ENCODE measurements at regions not wholly inside any gene's neighbourhood (a gene's known extent, or its start where the extent isn't known, plus 50 kb on each side); places are given as distances from the start of the nearest gene placed in this dataset.

DNA sequence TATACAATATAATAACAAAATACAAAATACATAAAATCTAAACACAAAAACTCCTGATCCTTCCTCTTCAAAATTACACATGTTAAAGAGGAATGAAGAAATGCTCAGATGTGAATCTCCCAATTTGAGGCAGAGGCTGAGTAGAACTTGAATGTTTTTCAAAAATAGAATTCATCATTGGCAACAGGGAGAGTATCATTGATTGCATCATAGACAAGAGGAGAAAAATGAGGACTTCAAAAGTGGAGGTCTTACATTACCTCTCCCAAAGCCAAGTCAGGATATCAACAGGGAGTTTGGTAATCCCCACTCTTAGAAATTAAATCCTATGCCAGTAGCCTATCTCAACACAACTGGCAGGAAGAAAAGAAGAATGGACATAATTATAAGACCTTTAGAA, 2023.9 kb upstream of the CELF4 start:
- Histone ChIP-seq H3K4me1 (ENCODE audit: insufficient read depth) (peaks cover 34% of the 10 kb centered on the region), H3K4me3 (no peak overlapping the region), H2AFZ (no peak overlapping the region), H3K9me2 (ENCODE audit: insufficient read depth) (peaks cover 4% of the 10 kb centered on the region; the same call in 1 of the 2 replicates), H3K36me3 (ENCODE audit: insufficient read depth) (no peaks in the 10 kb centered on the region), H3K4me2 (no peak overlapping the region), H3F3A (replicated peaks; ENCODE audit: low read depth) (no peaks in the 10 kb centered on the region), H4K20me1 (replicated peaks; ENCODE audit: insufficient read depth) (no peaks in the 10 kb centered on the region), H3K27ac (ENCODE audit: low read depth) (no peak overlapping the region), H3K27me3 (ENCODE audit: insufficient read depth) (no peaks in the 10 kb centered on the region), H3K79me2 (replicated peaks; ENCODE audit: insufficient read depth) (no peaks in the 10 kb centered on the region; the same call in 1 of the 2 replicates)
- H3K27ac Mint-ChIP-seq = no peak overlapping the region
- no peak for DNase-seq (ENCODE audit: low spot score)
- no peak for TF ChIP-seq NANOG (IDR thresholded peaks at IDR 0.05; ENCODE audit: borderline replicate concordance)
- TF ChIP-seq EZH2phosphoT487 (IDR thresholded peaks at IDR 0.05; ENCODE audit: unreplicated experiment) = no peak
- no peak for TF ChIP-seq CREB1 (CRISPR knock-in tag; IDR thresholded peaks at IDR 0.05; ENCODE audit: low read depth)
- no peak for TF ChIP-seq EZH2 (IDR thresholded peaks at IDR 0.05; ENCODE audit: low read depth, unreplicated experiment)
- TF ChIP-seq ZNF331 (CRISPR knock-in tag; IDR thresholded peaks at IDR 0.05; ENCODE audit: low read depth) = no peak
- no peak for TF ChIP-seq ETS1 (IDR thresholded peaks at IDR 0.05)
- TF ChIP-seq, protein P1, sequence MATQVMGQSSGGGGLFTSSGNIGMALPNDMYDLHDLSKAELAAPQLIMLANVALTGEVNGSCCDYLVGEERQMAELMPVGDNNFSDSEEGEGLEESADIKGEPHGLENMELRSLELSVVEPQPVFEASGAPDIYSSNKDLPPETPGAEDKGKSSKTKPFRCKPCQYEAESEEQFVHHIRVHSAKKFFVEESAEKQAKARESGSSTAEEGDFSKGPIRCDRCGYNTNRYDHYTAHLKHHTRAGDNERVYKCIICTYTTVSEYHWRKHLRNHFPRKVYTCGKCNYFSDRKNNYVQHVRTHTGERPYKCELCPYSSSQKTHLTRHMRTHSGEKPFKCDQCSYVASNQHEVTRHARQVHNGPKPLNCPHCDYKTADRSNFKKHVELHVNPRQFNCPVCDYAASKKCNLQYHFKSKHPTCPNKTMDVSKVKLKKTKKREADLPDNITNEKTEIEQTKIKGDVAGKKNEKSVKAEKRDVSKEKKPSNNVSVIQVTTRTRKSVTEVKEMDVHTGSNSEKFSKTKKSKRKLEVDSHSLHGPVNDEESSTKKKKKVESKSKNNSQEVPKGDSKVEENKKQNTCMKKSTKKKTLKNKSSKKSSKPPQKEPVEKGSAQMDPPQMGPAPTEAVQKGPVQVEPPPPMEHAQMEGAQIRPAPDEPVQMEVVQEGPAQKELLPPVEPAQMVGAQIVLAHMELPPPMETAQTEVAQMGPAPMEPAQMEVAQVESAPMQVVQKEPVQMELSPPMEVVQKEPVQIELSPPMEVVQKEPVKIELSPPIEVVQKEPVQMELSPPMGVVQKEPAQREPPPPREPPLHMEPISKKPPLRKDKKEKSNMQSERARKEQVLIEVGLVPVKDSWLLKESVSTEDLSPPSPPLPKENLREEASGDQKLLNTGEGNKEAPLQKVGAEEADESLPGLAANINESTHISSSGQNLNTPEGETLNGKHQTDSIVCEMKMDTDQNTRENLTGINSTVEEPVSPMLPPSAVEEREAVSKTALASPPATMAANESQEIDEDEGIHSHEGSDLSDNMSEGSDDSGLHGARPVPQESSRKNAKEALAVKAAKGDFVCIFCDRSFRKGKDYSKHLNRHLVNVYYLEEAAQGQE (IDR thresholded peaks at IDR 0.05; ENCODE audit: unreplicated experiment) = no peak
- no peak for TF ChIP-seq CTCF (conservative IDR thresholded peaks at IDR 0.05; ENCODE audit: low read depth in 2 of 2)
- no peak for TF ChIP-seq JUNB (IDR thresholded peaks at IDR 0.05; ENCODE audit: unreplicated experiment)
- no peak for TF ChIP-seq ZNF114 (CRISPR knock-in tag; IDR thresholded peaks at IDR 0.05)
- TF ChIP-seq POLR2AphosphoS5 (IDR thresholded peaks at IDR 0.05; ENCODE audit: low read depth) = no peak
- TF ChIP-seq, protein P2, sequence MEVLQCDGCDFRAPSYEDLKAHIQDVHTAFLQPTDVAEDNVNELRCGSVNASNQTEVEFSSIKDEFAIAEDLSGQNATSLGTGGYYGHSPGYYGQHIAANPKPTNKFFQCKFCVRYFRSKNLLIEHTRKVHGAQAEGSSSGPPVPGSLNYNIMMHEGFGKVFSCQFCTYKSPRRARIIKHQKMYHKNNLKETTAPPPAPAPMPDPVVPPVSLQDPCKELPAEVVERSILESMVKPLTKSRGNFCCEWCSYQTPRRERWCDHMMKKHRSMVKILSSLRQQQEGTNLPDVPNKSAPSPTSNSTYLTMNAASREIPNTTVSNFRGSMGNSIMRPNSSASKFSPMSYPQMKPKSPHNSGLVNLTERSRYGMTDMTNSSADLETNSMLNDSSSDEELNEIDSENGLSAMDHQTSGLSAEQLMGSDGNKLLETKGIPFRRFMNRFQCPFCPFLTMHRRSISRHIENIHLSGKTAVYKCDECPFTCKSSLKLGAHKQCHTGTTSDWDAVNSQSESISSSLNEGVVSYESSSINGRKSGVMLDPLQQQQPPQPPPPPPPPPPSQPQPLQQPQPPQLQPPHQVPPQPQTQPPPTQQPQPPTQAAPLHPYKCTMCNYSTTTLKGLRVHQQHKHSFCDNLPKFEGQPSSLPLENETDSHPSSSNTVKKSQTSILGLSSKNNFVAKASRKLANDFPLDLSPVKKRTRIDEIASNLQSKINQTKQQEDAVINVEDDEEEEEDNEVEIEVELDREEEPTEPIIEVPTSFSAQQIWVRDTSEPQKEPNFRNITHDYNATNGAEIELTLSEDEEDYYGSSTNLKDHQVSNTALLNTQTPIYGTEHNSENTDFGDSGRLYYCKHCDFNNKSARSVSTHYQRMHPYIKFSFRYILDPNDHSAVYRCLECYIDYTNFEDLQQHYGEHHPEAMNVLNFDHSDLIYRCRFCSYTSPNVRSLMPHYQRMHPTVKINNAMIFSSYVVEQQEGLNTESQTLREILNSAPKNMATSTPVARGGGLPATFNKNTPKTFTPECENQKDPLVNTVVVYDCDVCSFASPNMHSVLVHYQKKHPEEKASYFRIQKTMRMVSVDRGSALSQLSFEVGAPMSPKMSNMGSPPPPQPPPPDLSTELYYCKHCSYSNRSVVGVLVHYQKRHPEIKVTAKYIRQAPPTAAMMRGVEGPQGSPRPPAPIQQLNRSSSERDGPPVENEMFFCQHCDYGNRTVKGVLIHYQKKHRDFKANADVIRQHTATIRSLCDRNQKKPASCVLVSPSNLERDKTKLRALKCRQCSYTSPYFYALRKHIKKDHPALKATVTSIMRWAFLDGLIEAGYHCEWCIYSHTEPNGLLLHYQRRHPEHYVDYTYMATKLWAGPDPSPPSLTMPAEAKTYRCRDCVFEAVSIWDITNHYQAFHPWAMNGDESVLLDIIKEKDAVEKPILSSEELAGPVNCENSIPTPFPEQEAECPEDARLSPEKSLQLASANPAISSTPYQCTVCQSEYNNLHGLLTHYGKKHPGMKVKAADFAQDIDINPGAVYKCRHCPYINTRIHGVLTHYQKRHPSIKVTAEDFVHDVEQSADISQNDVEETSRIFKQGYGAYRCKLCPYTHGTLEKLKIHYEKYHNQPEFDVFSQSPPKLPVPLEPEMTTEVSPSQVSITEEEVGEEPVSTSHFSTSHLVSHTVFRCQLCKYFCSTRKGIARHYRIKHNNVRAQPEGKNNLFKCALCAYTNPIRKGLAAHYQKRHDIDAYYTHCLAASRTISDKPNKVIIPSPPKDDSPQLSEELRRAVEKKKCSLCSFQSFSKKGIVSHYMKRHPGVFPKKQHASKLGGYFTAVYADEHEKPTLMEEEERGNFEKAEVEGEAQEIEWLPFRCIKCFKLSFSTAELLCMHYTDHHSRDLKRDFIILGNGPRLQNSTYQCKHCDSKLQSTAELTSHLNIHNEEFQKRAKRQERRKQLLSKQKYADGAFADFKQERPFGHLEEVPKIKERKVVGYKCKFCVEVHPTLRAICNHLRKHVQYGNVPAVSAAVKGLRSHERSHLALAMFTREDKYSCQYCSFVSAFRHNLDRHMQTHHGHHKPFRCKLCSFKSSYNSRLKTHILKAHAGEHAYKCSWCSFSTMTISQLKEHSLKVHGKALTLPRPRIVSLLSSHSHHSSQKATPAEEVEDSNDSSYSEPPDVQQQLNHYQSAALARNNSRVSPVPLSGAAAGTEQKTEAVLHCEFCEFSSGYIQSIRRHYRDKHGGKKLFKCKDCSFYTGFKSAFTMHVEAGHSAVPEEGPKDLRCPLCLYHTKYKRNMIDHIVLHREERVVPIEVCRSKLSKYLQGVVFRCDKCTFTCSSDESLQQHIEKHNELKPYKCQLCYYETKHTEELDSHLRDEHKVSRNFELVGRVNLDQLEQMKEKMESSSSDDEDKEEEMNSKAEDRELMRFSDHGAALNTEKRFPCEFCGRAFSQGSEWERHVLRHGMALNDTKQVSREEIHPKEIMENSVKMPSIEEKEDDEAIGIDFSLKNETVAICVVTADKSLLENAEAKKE (CRISPR knock-in tag; IDR thresholded peaks at IDR 0.05) = no peak
- no peak for TF ChIP-seq STAT1 (IDR thresholded peaks at IDR 0.05; ENCODE audit: unreplicated experiment)
- H3K4me1 Mint-ChIP-seq = peaks cover 34% of the 10 kb centered on the region
- peaks cover 17% of the 10 kb centered on the region; the same call in 2 of the 3 replicates for H3K36me3 Mint-ChIP-seq (ENCODE audit: low read depth)
- no peak for ATAC-seq
- no peaks in the 10 kb centered on the region; the same call in 2 of the 3 replicates for H3K9me3 Mint-ChIP-seq
- no peaks in the 10 kb centered on the region for H3K27me3 Mint-ChIP-seq (ENCODE audit: insufficient read depth, low read depth, poor library complexity)
- no peak overlapping the region for H3K4me3 Mint-ChIP-seq

Data from GM23338 (cell line).